Tibial nerve (tissue), 4 donors: ENCODE measurements at regions not wholly inside any gene's neighbourhood (a gene's known extent, or its start where the extent isn't known, plus 50 kb on each side); places are given as distances from the start of the nearest gene placed in this dataset.
"Not testable (repeated sequence)": the region's sequence is repeated elsewhere in the genome, so short reads cannot be mapped to it uniquely, and the experiment has no call there.

Experiments
- DNase-seq, 2 donors: peaks; one replicate each; pipeline ENCODE4 v3.0.0-alpha.2; 2019; ENCODE audit warnings: low spot score in 2 of 2
- H3K27ac ChIP-seq, 4 donors: fragments of 200-600 bp; sonication (generic) in 3 of 4; one replicate each; pipeline ENCODE4 v1.5.1; 2017 to 2019; ENCODE audit warnings: mild to moderate bottlenecking in 1 of 4
- H3K27me3 ChIP-seq, 2 donors: fragments of 200-600 bp; sonication (generic) in 1 of 2; one replicate each; pipeline versions ENCODE4 v1.5.1 to v1.6.0; 2017 to 2019
- H3K36me3 ChIP-seq, 3 donors: fragments of 200-600 bp; sonication (generic); one replicate each; pipeline ENCODE4 v1.5.1; 2018 to 2019
- H3K4me1 ChIP-seq, 4 donors: fragments of 200-600 bp; sonication (generic) in 3 of 4; one replicate each; pipeline ENCODE4 v1.5.1; 2017 to 2019
- H3K4me3 ChIP-seq, 4 donors: fragments of 200-600 bp; sonication (generic) in 3 of 4; one replicate each; pipeline ENCODE4 v1.5.1; 2017 to 2019; ENCODE audit warnings: mild to moderate bottlenecking in 1 of 4, moderate library complexity in 1 of 4
- H3K9me3 ChIP-seq, 4 donors: fragments of 200-600 bp; sonication (generic) in 3 of 4; one replicate each; pipeline ENCODE4 v1.5.1; 2017 to 2019
- EP300 ChIP-seq, 2 donors: sonication (generic); formaldehyde crosslinking; IDR thresholded peaks; one replicate each; pipeline ENCODE4 v1.6.1; 2017; ENCODE audit warnings: antibody characterized with exemption in 2 of 2, mild to moderate bottlenecking in 1 of 2
- POLR2A ChIP-seq, 2 donors: fragments of 450-650 bp; IDR thresholded peaks; one replicate each; pipeline ENCODE4 v1.6.1; 2017; ENCODE audit warnings: antibody characterized with exemption in 2 of 2, mild to moderate bottlenecking in 2 of 2, moderate library complexity in 2 of 2
- WGBS, 2 donors: methylation state at CpG; one replicate each; pipeline ENCODE4 v1.1.5; 2018; 5-methylcytosine and 5-hydroxymethylcytosine counted together
- TF ChIP-seq, protein P1 (sequence below), 5 experiments: fragments of 200-600 bp in 3 of 5; fragments of 450-650 bp in 2 of 5; sonication (generic) in 3 of 5; IDR thresholded peaks; one replicate each; pipeline ENCODE4 v1.5.1; 2016 to 2019; ENCODE audit warnings: antibody characterized with exemption in 5 of 5, mild to moderate bottlenecking in 3 of 5, moderate library complexity in 2 of 5

GRCh38 chr4:66157594-66157993 lies 487.3 kb upstream of the EPHA5 start:
- Histone ChIP-seq H3K36me3 (no peaks in the 10 kb centered on the region), H3K27ac (no peak overlapping the region), H3K9me3 (no peaks in the 10 kb centered on the region), H3K4me1 (no peaks in the 10 kb centered on the region), H3K4me3 (no peak overlapping the region), H3K27me3 (no peaks in the 10 kb centered on the region)
- no peak for DNase-seq
- TF ChIP-seq EP300 (IDR thresholded peaks at IDR 0.05) (no peak), POLR2A (IDR thresholded peaks at IDR 0.05) (no peak)
- TF ChIP-seq, protein P1, sequence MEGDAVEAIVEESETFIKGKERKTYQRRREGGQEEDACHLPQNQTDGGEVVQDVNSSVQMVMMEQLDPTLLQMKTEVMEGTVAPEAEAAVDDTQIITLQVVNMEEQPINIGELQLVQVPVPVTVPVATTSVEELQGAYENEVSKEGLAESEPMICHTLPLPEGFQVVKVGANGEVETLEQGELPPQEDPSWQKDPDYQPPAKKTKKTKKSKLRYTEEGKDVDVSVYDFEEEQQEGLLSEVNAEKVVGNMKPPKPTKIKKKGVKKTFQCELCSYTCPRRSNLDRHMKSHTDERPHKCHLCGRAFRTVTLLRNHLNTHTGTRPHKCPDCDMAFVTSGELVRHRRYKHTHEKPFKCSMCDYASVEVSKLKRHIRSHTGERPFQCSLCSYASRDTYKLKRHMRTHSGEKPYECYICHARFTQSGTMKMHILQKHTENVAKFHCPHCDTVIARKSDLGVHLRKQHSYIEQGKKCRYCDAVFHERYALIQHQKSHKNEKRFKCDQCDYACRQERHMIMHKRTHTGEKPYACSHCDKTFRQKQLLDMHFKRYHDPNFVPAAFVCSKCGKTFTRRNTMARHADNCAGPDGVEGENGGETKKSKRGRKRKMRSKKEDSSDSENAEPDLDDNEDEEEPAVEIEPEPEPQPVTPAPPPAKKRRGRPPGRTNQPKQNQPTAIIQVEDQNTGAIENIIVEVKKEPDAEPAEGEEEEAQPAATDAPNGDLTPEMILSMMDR (IDR thresholded peaks at IDR 0.05) = no peak

DNA sequence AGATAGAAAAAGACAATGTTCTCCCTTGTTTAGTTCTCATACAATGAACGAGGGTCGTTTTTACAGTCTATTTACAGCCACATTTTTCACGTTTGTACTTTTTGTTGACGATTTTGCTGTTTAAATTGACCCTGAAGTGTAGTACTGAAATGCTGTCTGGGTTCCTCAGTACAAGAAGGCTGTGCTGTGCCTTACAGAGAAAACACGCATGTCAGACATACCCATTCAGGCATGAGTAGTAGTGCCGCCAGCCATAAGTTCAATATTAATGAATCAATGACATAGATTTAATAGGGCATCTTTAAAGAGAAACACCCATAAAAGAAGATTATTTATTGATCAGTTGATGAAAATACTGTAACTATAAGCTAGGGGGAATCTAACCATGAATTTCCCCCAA lies 459.8 kb upstream of the EPHA5 start:
- TF ChIP-seq POLR2A (IDR thresholded peaks at IDR 0.05) (no peak), EP300 (IDR thresholded peaks at IDR 0.05) (no peak)
- TF ChIP-seq, protein P1 (IDR thresholded peaks at IDR 0.05) = no peak
- Histone ChIP-seq H3K4me3 (no peak overlapping the region), H3K4me1 (no peaks in the 10 kb centered on the region), H3K27ac (no peak overlapping the region), H3K9me3 (no peaks in the 10 kb centered on the region), H3K36me3 (no peaks in the 10 kb centered on the region), H3K27me3 (no peaks in the 10 kb centered on the region)
- no peak for DNase-seq
- WGBS, 2 donors = 60 to 61% methylated on average over 6 of the region's 6 CpGs

DNA sequence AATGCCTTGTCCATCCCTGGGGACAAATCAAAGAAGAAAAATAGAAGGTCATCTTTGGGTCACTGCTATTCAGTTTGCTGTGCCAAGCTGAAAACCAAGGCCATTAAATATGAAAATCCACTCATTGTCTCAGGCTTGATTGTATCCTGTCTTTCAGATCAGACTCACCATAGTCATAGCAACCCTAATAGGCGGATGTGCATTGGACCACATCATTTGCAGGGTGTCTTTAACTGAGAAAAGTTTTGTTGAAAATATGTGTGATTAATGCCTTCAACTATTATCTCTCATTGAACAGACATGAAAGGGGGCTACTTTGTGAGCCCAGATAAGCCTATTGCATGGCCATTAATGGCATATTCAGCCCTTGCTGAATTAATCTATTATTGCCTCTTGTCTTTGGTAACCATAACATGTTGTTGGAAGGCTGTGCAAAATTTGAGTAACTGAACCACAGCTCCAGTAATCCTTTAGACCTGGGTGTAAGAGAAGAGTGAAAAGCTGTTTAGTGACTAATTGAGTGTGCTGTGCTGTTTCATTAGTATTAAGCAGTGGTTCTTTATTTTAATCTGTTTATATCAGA lies 453.6 kb upstream of the EPHA5 start:
- no peak overlapping the region for H3K27ac ChIP-seq
- no peaks in the 10 kb centered on the region for H3K9me3 ChIP-seq
- 93 to 95% methylated on average over 1 of the region's 1 CpG for WGBS, 2 donors

GRCh38 chr4:66123190-66123589 lies 452.9 kb upstream of the EPHA5 start:
- Histone ChIP-seq H3K27ac (no peak overlapping the region), H3K4me1 (no peaks in the 10 kb centered on the region), H3K36me3 (no peaks in the 10 kb centered on the region), H3K9me3 (no peaks in the 10 kb centered on the region), H3K27me3 (no peaks in the 10 kb centered on the region), H3K4me3 (no peak overlapping the region)
- no peak for DNase-seq
- TF ChIP-seq POLR2A (IDR thresholded peaks at IDR 0.05) (no peak), EP300 (IDR thresholded peaks at IDR 0.05) (no peak)
- TF ChIP-seq, protein P1 (IDR thresholded peaks at IDR 0.05) = no peak

More for the DNA sequence above, 453.6 kb upstream of the EPHA5 start:
- H3K4me3 ChIP-seq = no peak overlapping the region
- TF ChIP-seq POLR2A (IDR thresholded peaks at IDR 0.05) = no peak
- TF ChIP-seq, protein P1 (IDR thresholded peaks at IDR 0.05) = no peak
- TF ChIP-seq EP300 (IDR thresholded peaks at IDR 0.05) = no peak
- H3K4me1 ChIP-seq = no peaks in the 10 kb centered on the region
- H3K36me3 ChIP-seq = no peaks in the 10 kb centered on the region
- DNase-seq = no peak
- H3K27me3 ChIP-seq = no peaks in the 10 kb centered on the region

GRCh38 chr4:66115231-66115630 lies 444.9 kb upstream of the EPHA5 start:
- H3K36me3 ChIP-seq, H3K4me1 ChIP-seq, DNase-seq, H3K4me3 ChIP-seq, H3K9me3 ChIP-seq, H3K27me3 ChIP-seq, H3K27ac ChIP-seq: not testable (repeated sequence)

DNA sequence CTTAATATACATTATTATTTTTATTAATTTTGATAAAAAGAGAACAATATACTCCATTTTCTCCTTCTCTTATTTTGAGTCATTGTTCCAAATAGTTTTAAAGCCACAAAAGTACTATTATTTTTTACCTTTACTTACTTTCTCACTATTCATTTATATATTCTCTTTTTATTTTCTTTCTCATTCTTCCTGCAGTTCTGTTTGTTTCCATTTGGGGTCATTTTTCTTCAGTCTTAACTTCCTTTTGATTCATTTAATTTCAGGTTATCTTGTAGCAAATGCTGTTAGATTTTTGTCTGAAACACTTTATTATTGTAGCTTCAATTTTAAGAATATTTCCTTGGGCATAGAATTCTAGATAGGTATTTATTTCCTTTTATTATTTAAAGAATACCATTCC lies 438.6 kb upstream of the EPHA5 start:
- Histone ChIP-seq H3K4me1 (no peaks in the 10 kb centered on the region), H3K27me3 (no peaks in the 10 kb centered on the region), H3K4me3 (no peak overlapping the region), H3K36me3 (no peaks in the 10 kb centered on the region), H3K9me3 (no peaks in the 10 kb centered on the region), H3K27ac (no peak overlapping the region)
- DNase-seq = no peak
- TF ChIP-seq, protein P1 (IDR thresholded peaks at IDR 0.05) = no peak
- TF ChIP-seq EP300 (IDR thresholded peaks at IDR 0.05) = no peak
- TF ChIP-seq POLR2A (IDR thresholded peaks at IDR 0.05) = no peak
